MM.1S (cell line): ENCODE measurements at regions not wholly inside any gene's neighbourhood (a gene's known extent, or its start where the extent isn't known, plus 50 kb on each side); places are given as distances from the start of the nearest gene placed in this dataset.

Source experiments
- DNase-seq: peaks from one replicate; pipeline ENCODE4 v3.0.0-alpha.2; 2015
- H2AFZ ChIP-seq: fragments of 300-600 bp; sonication (generic); 2 replicates; pipeline ENCODE4 v1.6.0; 2016; ENCODE audit warnings: antibody characterized with exemption, low read length
- H3F3A ChIP-seq: fragments of 300-600 bp; sonication (generic); 2 replicates; pipeline ENCODE4 v1.6.1; 2016; ENCODE audit warnings: mild to moderate bottlenecking, antibody characterized with exemption, low read length, moderate library complexity, mixed read lengths; ENCODE audit not compliant: insufficient read depth
- H3K27ac ChIP-seq: fragments of 300-600 bp; sonication (generic); 2 replicates; pipeline ENCODE4 v1.5.1; 2016; ENCODE audit warnings: mild to moderate bottlenecking, low read length
- H3K27me3 ChIP-seq: fragments of 300-600 bp; sonication (generic); replicated peaks from 2 replicates; pipeline ENCODE4 v1.6.0; 2016; ENCODE audit warnings: low read length; ENCODE audit not compliant: insufficient read depth
- H3K36me3 ChIP-seq: fragments of 300-600 bp; sonication (generic); replicated peaks from 2 replicates; pipeline ENCODE4 v1.6.1; 2016; ENCODE audit warnings: mild to moderate bottlenecking, low read length, mixed read lengths; ENCODE audit not compliant: insufficient read depth
- H3K4me1 ChIP-seq: fragments of 300-600 bp; sonication (generic); 2 replicates; pipeline ENCODE4 v1.6.1; 2016; ENCODE audit warnings: low read length, mixed read lengths
- H3K4me2 ChIP-seq: fragments of 300-600 bp; sonication (generic); 2 replicates; pipeline ENCODE4 v1.6.0; 2016; ENCODE audit warnings: low read depth, low read length
- H3K4me3 ChIP-seq: fragments of 300-600 bp; sonication (generic); 2 replicates; pipeline ENCODE4 v1.5.1; 2016; ENCODE audit warnings: low read length, mixed read lengths
- H3K79me2 ChIP-seq: fragments of 300-600 bp; sonication (generic); 2 replicates; pipeline ENCODE4 v1.6.1; 2016; ENCODE audit warnings: mixed run types, low read length, mixed read lengths
- H3K9ac ChIP-seq: fragments of 300-600 bp; sonication (generic); 2 replicates; pipeline ENCODE4 v1.6.1; 2016; ENCODE audit warnings: low read length, mixed read lengths
- H3K9me2 ChIP-seq: fragments of 300-600 bp; sonication (generic); replicated peaks from 2 replicates; pipeline ENCODE4 v1.6.1; 2016; ENCODE audit warnings: mild to moderate bottlenecking, low read length, mixed read lengths; ENCODE audit not compliant: insufficient read depth
- H3K9me3 ChIP-seq: fragments of 300-600 bp; sonication (generic); replicated peaks from 2 replicates; pipeline ENCODE4 v1.6.1; 2016; ENCODE audit warnings: mild to moderate bottlenecking, low read length, mixed read lengths; ENCODE audit not compliant: insufficient read depth
- H4K20me1 ChIP-seq: fragments of 300-600 bp; sonication (generic); 2 replicates; pipeline ENCODE4 v1.6.1; 2016; ENCODE audit warnings: mild to moderate bottlenecking, low read length, moderate library complexity, mixed read lengths; ENCODE audit not compliant: insufficient read depth
- CTCF ChIP-seq: fragments of 300-600 bp; sonication (generic); IDR thresholded peaks from 2 replicates; pipeline ENCODE4 v1.5.1; 2016; ENCODE audit warnings: antibody characterized with exemption, low read length, mixed read lengths
- EZH2 ChIP-seq: fragments of 300-600 bp; sonication (generic); optimal IDR thresholded peaks from 2 replicates; pipeline ENCODE3; 2017; ENCODE audit warnings: low read depth, mild to moderate bottlenecking, antibody characterized with exemption, low read length, mixed read lengths
- EZH2phosphoT487 ChIP-seq: fragments of 300-600 bp; sonication (generic); IDR thresholded peaks from 2 replicates; pipeline ENCODE4 v1.6.1; 2018; ENCODE audit warnings: antibody characterized with exemption, low read length

DNA sequence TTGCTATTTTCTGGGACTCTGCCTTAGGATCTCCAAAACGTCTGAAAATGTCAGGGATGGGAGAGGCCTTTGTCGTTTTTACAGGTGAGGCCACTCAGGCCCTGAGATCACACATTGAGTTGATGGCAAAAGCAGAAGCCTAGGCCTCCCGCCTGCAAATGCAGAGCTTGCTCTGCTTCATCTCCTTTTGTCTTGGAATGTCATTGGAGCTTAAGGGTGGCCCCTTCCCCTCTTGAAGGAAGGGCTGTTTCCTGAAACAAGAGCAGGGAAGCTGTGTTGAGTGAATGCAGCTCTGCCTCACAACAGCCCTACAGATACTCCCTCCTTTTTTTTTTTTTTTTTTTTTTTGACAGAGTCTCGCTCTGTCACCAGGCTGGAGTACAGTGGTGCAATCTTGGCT lies 123.5 kb downstream of the GLI2 start:
- no peaks in the 10 kb centered on the region for H3K27me3 ChIP-seq
- no peak overlapping the region for H3K4me3 ChIP-seq
- H3K9me2 ChIP-seq = no peaks in the 10 kb centered on the region
- no peak overlapping the region for H3K9ac ChIP-seq
- no peak overlapping the region for H2AFZ ChIP-seq
- H3K27ac ChIP-seq = no peak overlapping the region
- no peaks in the 10 kb centered on the region for H3K9me3 ChIP-seq
- H3K4me2 ChIP-seq = no peak overlapping the region
- H3K79me2 ChIP-seq = no peaks in the 10 kb centered on the region
- no peak for TF ChIP-seq EZH2
- no peak for TF ChIP-seq EZH2phosphoT487
- no peak for TF ChIP-seq CTCF
- H3F3A ChIP-seq = no peaks in the 10 kb centered on the region
- no peak for DNase-seq
- H3K4me1 ChIP-seq = no peaks in the 10 kb centered on the region
- H4K20me1 ChIP-seq = no peaks in the 10 kb centered on the region
- H3K36me3 ChIP-seq = no peaks in the 10 kb centered on the region

- Histone ChIP-seq H4K20me1 (no peaks in the 10 kb centered on the region), H3K9me3 (no peaks in the 10 kb centered on the region)
Measured at GRCh38 chr2:120859814-120860578, 124.3 kb downstream of the GLI2 start.

DNA sequence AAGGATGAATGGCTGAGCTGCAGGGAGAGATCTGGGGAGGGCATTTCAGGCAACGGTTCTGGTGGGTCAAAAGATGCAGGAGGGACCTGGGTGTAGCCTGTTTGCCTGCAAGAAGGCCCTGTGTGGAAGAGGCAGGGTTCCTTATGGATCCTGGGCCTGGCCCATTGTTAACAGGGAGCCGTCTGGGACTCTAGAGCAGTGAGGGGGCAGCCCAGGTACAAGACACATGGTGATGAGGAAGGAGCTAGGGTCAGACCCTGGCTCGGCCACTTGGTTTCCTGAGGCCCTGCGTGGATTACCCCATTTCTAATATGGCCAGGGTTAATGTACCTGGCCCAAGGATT lies 124.9 kb downstream of the GLI2 start:
- Histone ChIP-seq H3K9me3 (no peaks in the 10 kb centered on the region), H3K79me2 (no peaks in the 10 kb centered on the region)
- TF ChIP-seq EZH2phosphoT487 (no peak), CTCF (no peak), EZH2 (no peak)

More at GRCh38 chr2:120859814-120860578, 124.3 kb downstream of the GLI2 start:
- Histone ChIP-seq H3K36me3 (no peaks in the 10 kb centered on the region), H2AFZ (no peak overlapping the region), H3F3A (no peaks in the 10 kb centered on the region), H3K9ac (no peak overlapping the region), H3K27me3 (no peaks in the 10 kb centered on the region), H3K79me2 (no peaks in the 10 kb centered on the region), H3K4me2 (no peak overlapping the region), H3K27ac (no peak overlapping the region), H3K4me3 (no peak overlapping the region), H3K9me2 (no peaks in the 10 kb centered on the region), H3K4me1 (no peaks in the 10 kb centered on the region)
- no peak for TF ChIP-seq EZH2
- TF ChIP-seq CTCF = no peak
- TF ChIP-seq EZH2phosphoT487 = no peak
- DNase-seq = no peak

More for the DNA sequence above, 124.9 kb downstream of the GLI2 start:
- Histone ChIP-seq H3K4me2 (no peak overlapping the region), H3K4me3 (no peak overlapping the region), H3K4me1 (no peaks in the 10 kb centered on the region), H3K9me2 (no peaks in the 10 kb centered on the region), H3K9ac (no peak overlapping the region), H3K27me3 (no peaks in the 10 kb centered on the region), H3F3A (no peaks in the 10 kb centered on the region), H2AFZ (no peak overlapping the region), H4K20me1 (no peaks in the 10 kb centered on the region), H3K36me3 (no peaks in the 10 kb centered on the region), H3K27ac (no peak overlapping the region)
- no peak for DNase-seq
